GM12892 (cell line): ENCODE measurements at regions not wholly inside any gene's neighbourhood (a gene's known extent, or its start where the extent isn't known, plus 50 kb on each side); places are given as distances from the start of the nearest gene placed in this dataset.

Source experiments
- POLR2A ChIP-seq: IDR thresholded peaks from 2 replicates; pipeline ENCODE4 v1.6.1; 2011; ENCODE audit warnings: low read depth, low read length, control low read depth
- POLR2AphosphoS5 ChIP-seq: IDR thresholded peaks from 2 replicates; pipeline ENCODE4 v1.6.1; 2011; ENCODE audit warnings: low read depth, low read length, control low read depth

- TF ChIP-seq POLR2A (no peak), POLR2AphosphoS5 (no peak)
These were observed 1164.7 kb upstream of the GJE1 start for GRCh38 chr6:140968062-140968461.
